ENCODE measurements at regions not wholly inside any gene's neighbourhood (a gene's known extent, or its start where the extent isn't known, plus 50 kb on each side); places are given as distances from the start of the nearest gene placed in this dataset.

DNA sequence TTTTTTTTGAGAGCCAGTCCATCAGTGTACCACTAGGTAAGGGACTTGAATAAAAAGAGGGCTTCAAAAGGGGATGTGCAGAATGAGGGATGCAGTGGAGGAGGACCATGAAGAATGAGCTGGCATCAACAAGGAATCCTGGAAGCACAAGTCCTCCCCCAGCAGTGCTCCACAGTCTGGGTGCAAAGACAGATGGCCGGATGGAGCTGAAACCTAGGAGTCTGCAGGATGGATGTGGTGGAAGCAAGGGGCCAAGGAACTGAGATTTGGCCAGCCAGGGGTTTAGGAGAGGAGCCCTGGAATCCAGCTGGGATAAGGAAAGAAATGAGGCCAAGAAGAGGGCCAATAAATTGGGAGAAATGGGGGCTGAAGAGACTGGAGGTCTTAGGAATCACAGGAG, 51.8 kb upstream of the RAB6C start:
- Histone ChIP-seq H3K27ac (no peak overlapping the region), H3K4me3 (ENCODE audit: low read depth, low read length) (no peak overlapping the region), H3K27me3 (replicated peaks) (no peaks in the 10 kb centered on the region), H3K36me3 (replicated peaks) (no peaks in the 10 kb centered on the region)
- DNase-seq, result no peak
- in situ Hi-C loops (cut with HindIII; ENCODE audit: low pct_ligation_motif_present, low sequenced_read_pairs), result no loop called here
- TF ChIP-seq, protein P1, sequence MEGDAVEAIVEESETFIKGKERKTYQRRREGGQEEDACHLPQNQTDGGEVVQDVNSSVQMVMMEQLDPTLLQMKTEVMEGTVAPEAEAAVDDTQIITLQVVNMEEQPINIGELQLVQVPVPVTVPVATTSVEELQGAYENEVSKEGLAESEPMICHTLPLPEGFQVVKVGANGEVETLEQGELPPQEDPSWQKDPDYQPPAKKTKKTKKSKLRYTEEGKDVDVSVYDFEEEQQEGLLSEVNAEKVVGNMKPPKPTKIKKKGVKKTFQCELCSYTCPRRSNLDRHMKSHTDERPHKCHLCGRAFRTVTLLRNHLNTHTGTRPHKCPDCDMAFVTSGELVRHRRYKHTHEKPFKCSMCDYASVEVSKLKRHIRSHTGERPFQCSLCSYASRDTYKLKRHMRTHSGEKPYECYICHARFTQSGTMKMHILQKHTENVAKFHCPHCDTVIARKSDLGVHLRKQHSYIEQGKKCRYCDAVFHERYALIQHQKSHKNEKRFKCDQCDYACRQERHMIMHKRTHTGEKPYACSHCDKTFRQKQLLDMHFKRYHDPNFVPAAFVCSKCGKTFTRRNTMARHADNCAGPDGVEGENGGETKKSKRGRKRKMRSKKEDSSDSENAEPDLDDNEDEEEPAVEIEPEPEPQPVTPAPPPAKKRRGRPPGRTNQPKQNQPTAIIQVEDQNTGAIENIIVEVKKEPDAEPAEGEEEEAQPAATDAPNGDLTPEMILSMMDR (IDR thresholded peaks at IDR 0.05; ENCODE audit: low read depth, low read length, missing control alignments), result no peak

DNA sequence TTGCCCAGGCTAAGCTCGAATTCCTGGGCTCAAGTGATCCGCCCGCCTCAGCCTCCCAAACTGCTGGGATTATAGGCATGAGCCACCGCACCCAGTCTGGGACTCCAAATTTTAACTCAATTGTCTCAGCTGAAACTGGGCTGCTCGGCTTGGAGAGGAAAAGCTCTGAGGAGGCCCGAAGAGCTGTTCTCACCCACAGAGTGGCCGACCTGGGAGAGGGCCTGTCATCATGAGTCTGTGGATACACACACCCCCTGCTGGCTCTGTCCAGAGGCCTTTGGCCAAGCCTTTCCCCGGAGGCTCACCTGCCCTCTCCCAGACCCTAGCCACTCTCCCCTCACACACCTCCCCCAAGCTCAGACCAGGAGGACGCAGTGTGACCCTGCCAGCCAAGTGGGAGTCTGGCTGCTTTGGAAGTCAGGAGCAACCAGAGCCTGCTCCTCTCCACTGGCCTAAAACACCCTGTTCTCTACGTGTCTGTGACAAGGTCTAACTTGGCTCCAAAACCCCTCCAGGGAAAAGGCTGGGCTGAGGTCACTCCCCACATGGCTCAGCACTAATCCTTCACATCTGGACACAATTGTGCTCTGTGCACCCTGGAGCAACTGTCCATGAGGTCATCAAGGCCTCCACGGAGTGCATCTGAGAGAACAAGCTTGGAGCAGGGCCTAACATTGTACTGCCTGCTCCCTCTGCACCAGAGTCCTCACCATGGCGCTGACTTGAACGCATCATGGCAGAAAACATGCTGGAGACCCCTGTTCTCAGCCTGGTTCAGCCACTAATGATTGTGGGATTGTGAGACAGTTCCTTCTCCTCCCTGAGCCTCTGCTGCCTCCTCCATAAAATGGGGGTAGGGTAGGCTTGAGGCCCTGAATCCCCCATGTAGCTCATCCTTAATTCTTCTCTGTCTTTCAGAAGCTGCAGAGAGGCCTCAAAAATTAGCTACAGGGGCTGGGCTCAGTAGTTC, 49.9 kb upstream of the RAB6C start:
- Histone ChIP-seq H3K27me3 (replicated peaks) (peaks cover 5% of the 10 kb centered on the region), H3K4me3 (ENCODE audit: low read depth, low read length) (no peak overlapping the region), H3K36me3 (replicated peaks) (no peaks in the 10 kb centered on the region), H3K27ac (no peak overlapping the region)
- in situ Hi-C loops (cut with HindIII; ENCODE audit: low pct_ligation_motif_present, low sequenced_read_pairs), result no loop called here
- TF ChIP-seq, protein P1 (IDR thresholded peaks at IDR 0.05; ENCODE audit: low read depth, low read length, missing control alignments), result no peak
- DNase-seq, result no peak

Measured in brain microvascular endothelial cell (primary cell).